CD14-positive monocyte (primary cell): ENCODE measurements at regions not wholly inside any gene's neighbourhood (a gene's known extent, or its start where the extent isn't known, plus 50 kb on each side); places are given as distances from the start of the nearest gene placed in this dataset.

Experiments used
- DNase-seq, 3 donors: peaks; one replicate each; pipeline ENCODE4 v3.0.0-alpha.2; 2011 to 2022
- H2AFZ ChIP-seq: 2 replicates; pipeline ENCODE4 v1.6.0; 2012; ENCODE audit warnings: mild to moderate bottlenecking, low read depth, low read length, inconsistent platforms; ENCODE audit not compliant: insufficient read depth, poor library complexity, severe bottlenecking
- H3K27ac ChIP-seq, 2 donors: 1 replicate in 1 of 2; 2 replicates in 1 of 2; pipeline ENCODE4 v1.5.1; 2012 to 2013; ENCODE audit warnings: low read length in 2 of 2, control low read depth in 1 of 2, inconsistent platforms in 1 of 2, low read depth in 1 of 2, mild to moderate bottlenecking in 1 of 2
- H3K27me3 ChIP-seq, 2 donors: one replicate each; pipeline versions ENCODE4 v1.6.0 to v1.6.1; 2011 to 2013; ENCODE audit warnings: low read length in 2 of 2; ENCODE audit not compliant: control insufficient read depth in 2 of 2, insufficient read depth in 2 of 2
- H3K36me3 ChIP-seq, 2 donors: replicated peaks in 1 of 2; 1 replicate in 1 of 2; 2 replicates in 1 of 2; pipeline versions ENCODE4 v1.5.1 to v1.6.1; 2012 to 2013; ENCODE audit warnings: low read length in 2 of 2, control low read depth in 1 of 2, inconsistent platforms in 1 of 2, mild to moderate bottlenecking in 1 of 2; ENCODE audit not compliant: insufficient read depth in 2 of 2, control insufficient read depth in 1 of 2
- H3K4me1 ChIP-seq, 2 donors: 1 replicate in 1 of 2; 2 replicates in 1 of 2; pipeline versions ENCODE4 v1.5.1 to v1.6.1; 2012 to 2013; ENCODE audit warnings: low read length in 2 of 2, control low read depth in 1 of 2, inconsistent platforms in 1 of 2, mild to moderate bottlenecking in 1 of 2, moderate library complexity in 1 of 2; ENCODE audit not compliant: insufficient read depth in 2 of 2, control insufficient read depth in 1 of 2
- H3K4me2 ChIP-seq: replicated peaks from 2 replicates; pipeline ENCODE3; 2012; ENCODE audit warnings: low read length, moderate library complexity, mild to moderate bottlenecking; ENCODE audit not compliant: poor library complexity, severe bottlenecking; ENCODE audit errors: extremely low read depth
- H3K4me3 ChIP-seq, 3 experiments: fragments of 200-600 bp in 1 of 3; sonication (generic) in 1 of 3; replicated peaks in 1 of 3; 1 replicate in 2 of 3; 2 replicates in 1 of 3; pipeline ENCODE4 v1.5.1; 2011 to 2013; ENCODE audit warnings: low read length in 3 of 3, mild to moderate bottlenecking in 3 of 3, control low read depth in 2 of 3, low read depth in 2 of 3, inconsistent platforms in 1 of 3, moderate library complexity in 1 of 3
- H3K79me2 ChIP-seq: 2 replicates; pipeline ENCODE4 v1.6.0; 2012; ENCODE audit warnings: mild to moderate bottlenecking, control low read depth, inconsistent platforms, low read length, moderate library complexity; ENCODE audit not compliant: insufficient read depth
- H3K9ac ChIP-seq: 2 replicates; pipeline ENCODE4 v1.6.0; 2017; ENCODE audit warnings: low read length, mild to moderate bottlenecking; ENCODE audit not compliant: insufficient read depth, poor library complexity, severe bottlenecking
- H3K9me3 ChIP-seq, 2 donors: replicated peaks in 1 of 2; 1 replicate in 1 of 2; 2 replicates in 1 of 2; pipeline versions ENCODE4 v1.5.1 to v1.6.1; 2012 to 2013; ENCODE audit warnings: low read length in 2 of 2, control low read depth in 1 of 2; ENCODE audit not compliant: control insufficient read depth in 1 of 2, insufficient read depth in 1 of 2
- H4K20me1 ChIP-seq: 2 replicates; pipeline ENCODE4 v1.6.0; 2012; ENCODE audit warnings: mild to moderate bottlenecking, low read length, control low read depth, moderate library complexity; ENCODE audit not compliant: insufficient read depth
- H3K27ac Mint-ChIP-seq, 7 donors: one replicate each; pipeline ENCODE4 v1.8.0; 2020; ENCODE audit warnings: mild to moderate bottlenecking in 7 of 7, mixed read lengths in 7 of 7, moderate library complexity in 6 of 7, inconsistent platforms in 2 of 7
- H3K27me3 Mint-ChIP-seq, 3 donors: one replicate each; pipeline ENCODE4 v1.8.0; 2021 to 2022; ENCODE audit warnings: low read depth in 3 of 3, mild to moderate bottlenecking in 3 of 3, mixed read lengths in 3 of 3, moderate library complexity in 3 of 3, inconsistent platforms in 1 of 3
- H3K36me3 Mint-ChIP-seq, 2 donors: one replicate each; pipeline ENCODE4 v1.8.0; 2020; ENCODE audit warnings: mixed read lengths in 2 of 2, inconsistent platforms in 1 of 2, mild to moderate bottlenecking in 1 of 2
- H3K4me1 Mint-ChIP-seq: one replicate; pipeline ENCODE4 v1.8.0; 2020; ENCODE audit warnings: mild to moderate bottlenecking, mixed read lengths
- H3K4me3 Mint-ChIP-seq, 2 donors: one replicate each; pipeline ENCODE4 v1.8.0; 2020; ENCODE audit warnings: mild to moderate bottlenecking in 2 of 2, mixed read lengths in 2 of 2, moderate library complexity in 1 of 2
- H3K9me3 Mint-ChIP-seq, 7 donors: one replicate each; pipeline ENCODE4 v1.8.0; 2020 to 2022; ENCODE audit warnings: mixed read lengths in 7 of 7, mild to moderate bottlenecking in 6 of 7, moderate library complexity in 6 of 7, inconsistent platforms in 2 of 7
- CTCF ChIP-seq: fragments of 200-600 bp; IDR thresholded peaks from one replicate; pipeline ENCODE4 v1.8.0; 2022; ENCODE audit warnings: antibody characterized with exemption, mild to moderate bottlenecking
- whole genome bisulfite sequencing: methylation state at CpG from one replicate; pipeline ENCODE4 v1.1.5; 2013; ENCODE audit warnings: missing lambda C conversion rate; ENCODE audit not compliant: insufficient coverage; 5-methylcytosine and 5-hydroxymethylcytosine counted together
- intact Hi-C, 2 donors: fragments of 100-400 bp; cut with micrococcal nuclease; formaldehyde crosslinking; loops; one replicate each; pipeline versions ENCODE4 v1.15.0 to v1.15.1; 2023

- no peak overlapping the region for H3K9ac ChIP-seq
- Mint-ChIP-seq H3K4me1 (no peaks in the 10 kb centered on the region), H3K27me3 (peaks cover 2 to 12% (median 5%) of the 10 kb centered on the region in 3 donors), H3K27ac (no peak overlapping the region), H3K36me3 (no peaks in the 10 kb centered on the region), H3K4me3 (no peak overlapping the region), H3K9me3 (peaks cover 0 to 11% (median 4%) of the 10 kb centered on the region in 7 donors)
- no peak for DNase-seq
- H3K9me3 ChIP-seq, result peaks cover 0 to under 1% of the 10 kb centered on the region in 2 donors
- H3K36me3 ChIP-seq, result no peaks in the 10 kb centered on the region
- H3K79me2 ChIP-seq, result no peaks in the 10 kb centered on the region
- no peak for TF ChIP-seq CTCF
- H3K27ac ChIP-seq, result no peak overlapping the region
- H3K4me1 ChIP-seq, result no peaks in the 10 kb centered on the region
- H3K27me3 ChIP-seq, result no peaks in the 10 kb centered on the region
- H4K20me1 ChIP-seq, result no peaks in the 10 kb centered on the region
- no peak overlapping the region for H3K4me3 ChIP-seq
- intact Hi-C loops, result no loop called here
- 81% methylated on average over 3 of the region's 4 CpGs for WGBS
- H3K4me2 ChIP-seq, result no peak overlapping the region
- H2AFZ ChIP-seq, result no peak overlapping the region
Observed at GRCh38 chr5:72572236-72572765, 65.1 kb upstream of the ZNF366 start.

GRCh38 chr5:72569408-72569944 lies 62.3 kb upstream of the ZNF366 start:
- H3K9me3 Mint-ChIP-seq, result peaks cover 0 to 6% (median 2%) of the 10 kb centered on the region in 7 donors
- no peak for TF ChIP-seq CTCF
- no peaks in the 10 kb centered on the region for H3K4me1 ChIP-seq
- no peaks in the 10 kb centered on the region for H3K36me3 ChIP-seq
- H3K4me3 Mint-ChIP-seq, result no peak overlapping the region
- no peak overlapping the region for H3K4me3 ChIP-seq
- no peak overlapping the region for H3K27ac Mint-ChIP-seq
- no peak overlapping the region for H2AFZ ChIP-seq
- no peak overlapping the region for H3K27ac ChIP-seq
- no peaks in the 10 kb centered on the region for H4K20me1 ChIP-seq
- DNase-seq, result no peak
- H3K4me2 ChIP-seq, result no peak overlapping the region
- no peaks in the 10 kb centered on the region for H3K27me3 ChIP-seq
- 93% methylated on average over 2 of the region's 5 CpGs for WGBS
- no peaks in the 10 kb centered on the region for H3K36me3 Mint-ChIP-seq
- peaks cover 0 to 6% (median 4%) of the 10 kb centered on the region in 3 donors for H3K27me3 Mint-ChIP-seq
- H3K9ac ChIP-seq, result no peak overlapping the region
- intact Hi-C loops, result no loop called here
- H3K9me3 ChIP-seq, result no peaks in the 10 kb centered on the region
- H3K79me2 ChIP-seq, result no peaks in the 10 kb centered on the region
- no peaks in the 10 kb centered on the region for H3K4me1 Mint-ChIP-seq
